Stimulated activated naive CD4-positive, alpha-beta T cell (primary cell): ENCODE measurements at regions not wholly inside any gene's neighbourhood (a gene's known extent, or its start where the extent isn't known, plus 50 kb on each side); places are given as distances from the start of the nearest gene placed in this dataset.

Experiments
- DNase-seq, 6 experiments: peaks; one replicate each; lab custom pipeline; 2025; lab: John Stamatoyannopoulos, UW

GRCh38 chr1:196001188-196001587, 607.1 kb downstream of the KCNT2 start:
- DNase-seq, result no peak

- no peak for DNase-seq
Measured at GRCh38 chr1:195999022-195999421, 609.2 kb downstream of the KCNT2 start.

- no peak for DNase-seq
Measured at GRCh38 chr1:195981448-195982139, 626.6 kb downstream of the KCNT2 start.

- no peak for DNase-seq
Measured at GRCh38 chr1:195979646-195980045, 628.6 kb downstream of the KCNT2 start.

GRCh38 chr1:195973311-195973904, 634.8 kb downstream of the KCNT2 start:
- no peak for DNase-seq

GRCh38 chr1:195971589-195971988, 636.7 kb downstream of the KCNT2 start:
- no peak for DNase-seq

GRCh38 chr1:195970209-195970608, 638.0 kb downstream of the KCNT2 start:
- DNase-seq, result no peak

- DNase-seq, result no peak
Measured at GRCh38 chr1:195965475-195965874, 642.8 kb downstream of the KCNT2 start.

- no peak for DNase-seq
Measured at GRCh38 chr1:195965036-195965435, 643.2 kb downstream of the KCNT2 start.

- no peak for DNase-seq
Measured at GRCh38 chr1:195964516-195964915, 643.7 kb downstream of the KCNT2 start.

- no peak for DNase-seq
Measured at GRCh38 chr1:195962051-195962450, 646.2 kb downstream of the KCNT2 start.

- no peak for DNase-seq
Measured at GRCh38 chr1:195960580-195960979, 647.7 kb downstream of the KCNT2 start.

- no peak for DNase-seq
Measured at GRCh38 chr1:195958131-195958530, 650.1 kb downstream of the KCNT2 start.

- DNase-seq, result no peak
Measured at GRCh38 chr1:195956845-195957244, 651.4 kb downstream of the KCNT2 start.

- no peak for DNase-seq
Measured at GRCh38 chr1:195954848-195955247, 653.4 kb downstream of the KCNT2 start.

- no peak for DNase-seq
Measured at GRCh38 chr1:195951313-195951712, 656.9 kb downstream of the KCNT2 start.

GRCh38 chr1:195948123-195948895, 659.9 kb downstream of the KCNT2 start:
- no peak for DNase-seq

GRCh38 chr1:195946500-195946899, 661.7 kb downstream of the KCNT2 start:
- DNase-seq, result no peak

GRCh38 chr1:195941795-195942194, 666.4 kb downstream of the KCNT2 start:
- DNase-seq, result no peak

GRCh38 chr1:195941314-195941713, 666.9 kb downstream of the KCNT2 start:
- DNase-seq, result no peak

- no peak for DNase-seq
Measured at GRCh38 chr1:195939844-195940243, 668.4 kb downstream of the KCNT2 start.

GRCh38 chr1:195934817-195935553, 673.3 kb downstream of the KCNT2 start:
- no peak for DNase-seq
